Breast epithelium (tissue), 3 donors: ENCODE measurements at regions not wholly inside any gene's neighbourhood (a gene's known extent, or its start where the extent isn't known, plus 50 kb on each side); places are given as distances from the start of the nearest gene placed in this dataset.

Experiments used
- CTCF ChIP-seq, 3 donors: fragments of 450-650 bp; IDR thresholded peaks; one replicate each; pipeline ENCODE4 v1.5.1; 2016 to 2017; ENCODE audit warnings: antibody characterized with exemption in 3 of 3, mild to moderate bottlenecking in 3 of 3, moderate library complexity in 3 of 3
- POLR2A ChIP-seq: fragments of 450-650 bp; IDR thresholded peaks from one replicate; pipeline ENCODE4 v1.6.1; 2016; ENCODE audit warnings: antibody characterized with exemption, mild to moderate bottlenecking, moderate library complexity

GRCh38 chr2:226354434-226354833 is 445.2 kb downstream of the IRS1 start:
- TF ChIP-seq CTCF (IDR thresholded peaks at IDR 0.05) (no peak), POLR2A (no peak)
